Prostate gland (tissue), 2 donors: ENCODE measurements at regions not wholly inside any gene's neighbourhood (a gene's known extent, or its start where the extent isn't known, plus 50 kb on each side); places are given as distances from the start of the nearest gene placed in this dataset.

Source experiments
- DNase-seq: peaks from one replicate; pipeline ENCODE4 v3.0.0-alpha.2; 2019; ENCODE audit warnings: low spot score
- H3K27ac ChIP-seq, 2 donors: fragments of 200-600 bp; sonication (generic); 2 replicates each; pipeline ENCODE4 v1.5.1; 2017 to 2019
- H3K27me3 ChIP-seq: fragments of 200-600 bp; sonication (generic); replicated peaks from 2 replicates; pipeline ENCODE4 v1.5.1; 2019; ENCODE audit not compliant: insufficient read depth
- H3K36me3 ChIP-seq, 2 donors: fragments of 200-600 bp; sonication (generic); 1 replicate in 1 of 2; 2 replicates in 1 of 2; pipeline versions ENCODE4 v1.5.1 to v1.8.1; 2017 to 2019
- H3K4me1 ChIP-seq: fragments of 200-600 bp; sonication (generic); replicated peaks from 2 replicates; pipeline ENCODE4 v1.5.1; 2019
- H3K4me3 ChIP-seq, 2 donors: fragments of 200-600 bp; sonication (generic); 2 replicates each; pipeline ENCODE4 v1.5.1; 2017 to 2019
- H3K9me3 ChIP-seq: fragments of 200-600 bp; sonication (generic); 2 replicates; pipeline ENCODE4 v1.5.1; 2017
- POLR2A ChIP-seq: fragments of 450-650 bp; IDR thresholded peaks from one replicate; pipeline ENCODE4 v1.6.1; 2016; ENCODE audit warnings: antibody characterized with exemption, mild to moderate bottlenecking
- POLR2AphosphoS5 ChIP-seq: sonication (generic); formaldehyde crosslinking; IDR thresholded peaks from one replicate; pipeline ENCODE4 v1.6.1; 2017; ENCODE audit warnings: antibody characterized with exemption
- WGBS: methylation state at CpG from one replicate; pipeline ENCODE4 v1.1.5; 2018; 5-methylcytosine and 5-hydroxymethylcytosine counted together
- intact Hi-C: fragments of 100-400 bp; cut with DNase I; formaldehyde crosslinking; loops from one replicate; pipeline ENCODE4 v1.14.2; 2022
- TF ChIP-seq, protein P1 (sequence below), 4 experiments: fragments of 200-600 bp in 2 of 4; fragments of 450-650 bp in 2 of 4; sonication (generic) in 2 of 4; IDR thresholded peaks; 1 replicate in 3 of 4; 2 replicates in 1 of 4; pipeline ENCODE4 v1.5.1; 2016 to 2019; ENCODE audit warnings: antibody characterized with exemption in 4 of 4, mild to moderate bottlenecking in 2 of 4, moderate library complexity in 2 of 4

DNA sequence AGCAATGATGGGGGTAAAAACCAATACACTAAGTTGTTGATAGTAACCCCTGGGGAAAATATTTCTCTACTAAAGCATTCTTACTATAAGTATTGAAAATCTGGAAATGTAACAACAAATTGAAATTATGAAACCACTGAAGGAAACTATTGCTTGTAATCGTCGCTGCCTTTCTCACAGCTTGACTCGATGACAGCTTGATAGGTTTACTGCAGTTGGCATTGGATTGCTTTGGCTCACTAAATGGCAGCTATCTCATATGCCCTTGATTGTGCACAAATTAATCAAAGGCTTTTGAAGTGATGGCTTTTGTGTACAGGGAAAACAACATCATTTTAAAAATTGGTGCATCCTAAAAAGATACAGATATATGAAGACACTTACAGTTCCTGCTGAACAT is 419.6 kb upstream of the TENM3 start:
- no peaks in the 10 kb centered on the region for H3K27me3 ChIP-seq
- H3K4me3 ChIP-seq: no peak overlapping the region
- H3K4me1 ChIP-seq: no peaks in the 10 kb centered on the region
- intact Hi-C loops: no loop called here
- H3K36me3 ChIP-seq: no peaks in the 10 kb centered on the region
- TF ChIP-seq POLR2AphosphoS5 (no peak), POLR2A (no peak)
- TF ChIP-seq, protein P1, sequence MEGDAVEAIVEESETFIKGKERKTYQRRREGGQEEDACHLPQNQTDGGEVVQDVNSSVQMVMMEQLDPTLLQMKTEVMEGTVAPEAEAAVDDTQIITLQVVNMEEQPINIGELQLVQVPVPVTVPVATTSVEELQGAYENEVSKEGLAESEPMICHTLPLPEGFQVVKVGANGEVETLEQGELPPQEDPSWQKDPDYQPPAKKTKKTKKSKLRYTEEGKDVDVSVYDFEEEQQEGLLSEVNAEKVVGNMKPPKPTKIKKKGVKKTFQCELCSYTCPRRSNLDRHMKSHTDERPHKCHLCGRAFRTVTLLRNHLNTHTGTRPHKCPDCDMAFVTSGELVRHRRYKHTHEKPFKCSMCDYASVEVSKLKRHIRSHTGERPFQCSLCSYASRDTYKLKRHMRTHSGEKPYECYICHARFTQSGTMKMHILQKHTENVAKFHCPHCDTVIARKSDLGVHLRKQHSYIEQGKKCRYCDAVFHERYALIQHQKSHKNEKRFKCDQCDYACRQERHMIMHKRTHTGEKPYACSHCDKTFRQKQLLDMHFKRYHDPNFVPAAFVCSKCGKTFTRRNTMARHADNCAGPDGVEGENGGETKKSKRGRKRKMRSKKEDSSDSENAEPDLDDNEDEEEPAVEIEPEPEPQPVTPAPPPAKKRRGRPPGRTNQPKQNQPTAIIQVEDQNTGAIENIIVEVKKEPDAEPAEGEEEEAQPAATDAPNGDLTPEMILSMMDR (IDR thresholded peaks at IDR 0.05): no peak
- no peak for DNase-seq
- 69% methylated on average over 3 of the region's 3 CpGs for WGBS
- no peak overlapping the region for H3K27ac ChIP-seq
- H3K9me3 ChIP-seq: no peaks in the 10 kb centered on the region

DNA sequence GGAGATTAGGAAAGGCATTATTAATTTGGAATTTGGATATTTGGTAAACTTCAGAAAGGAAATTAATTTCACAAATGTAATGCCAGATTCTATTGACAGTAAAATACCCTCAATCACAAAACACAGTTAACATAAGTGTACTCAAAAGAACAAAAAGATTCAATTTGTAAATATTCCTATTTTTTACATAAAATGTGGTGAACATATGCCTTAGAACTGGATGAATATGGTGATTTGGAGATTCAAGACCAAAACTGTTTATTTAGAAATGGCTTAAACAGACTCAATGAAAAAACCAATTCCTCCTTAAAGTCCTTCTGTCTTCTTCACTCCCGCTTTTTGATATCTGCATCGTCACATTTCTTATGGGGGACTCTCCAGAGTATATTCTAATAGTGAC is 417.6 kb upstream of the TENM3 start:
- no peak for DNase-seq
- intact Hi-C loops: no loop called here
- no peaks in the 10 kb centered on the region for H3K27me3 ChIP-seq

DNA sequence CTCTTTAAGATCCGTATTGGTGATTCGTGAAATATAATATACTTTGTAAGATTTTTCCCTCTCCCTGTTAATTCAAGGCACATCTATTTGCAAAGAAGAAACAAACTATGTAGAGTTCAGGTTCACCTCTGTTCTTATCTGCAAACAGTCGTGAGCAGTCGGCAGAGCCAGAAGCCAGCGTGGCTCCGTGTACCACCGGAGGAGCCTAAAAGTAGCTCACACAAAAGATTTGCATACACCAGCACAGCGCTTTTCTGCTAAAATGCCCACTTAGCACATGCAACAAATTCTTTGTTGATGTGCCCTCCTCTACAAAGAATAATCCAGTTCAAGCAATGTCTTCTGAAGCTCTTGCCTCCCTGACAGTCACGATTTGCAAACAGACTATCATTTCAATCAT is 416.0 kb upstream of the TENM3 start:
- no peaks in the 10 kb centered on the region for H3K9me3 ChIP-seq
- 84% methylated on average over 9 of the region's 9 CpGs for WGBS
- intact Hi-C loops: no loop called here
- H3K4me1 ChIP-seq: no peaks in the 10 kb centered on the region
- H3K36me3 ChIP-seq: no peaks in the 10 kb centered on the region
- H3K27me3 ChIP-seq: no peaks in the 10 kb centered on the region
- TF ChIP-seq POLR2A: no peak
- DNase-seq: no peak
- no peak overlapping the region for H3K27ac ChIP-seq
- H3K4me3 ChIP-seq: no peak overlapping the region

More for the DNA sequence above, 417.6 kb upstream of the TENM3 start:
- TF ChIP-seq, protein P1 (IDR thresholded peaks at IDR 0.05): no peak
- no peak for TF ChIP-seq POLR2AphosphoS5
- TF ChIP-seq POLR2A: no peak
- H3K36me3 ChIP-seq: no peaks in the 10 kb centered on the region
- no peaks in the 10 kb centered on the region for H3K9me3 ChIP-seq
- WGBS: 90% methylated on average over 2 of the region's 2 CpGs
- no peak overlapping the region for H3K4me3 ChIP-seq
- no peak overlapping the region for H3K27ac ChIP-seq
- H3K4me1 ChIP-seq: no peaks in the 10 kb centered on the region

DNA sequence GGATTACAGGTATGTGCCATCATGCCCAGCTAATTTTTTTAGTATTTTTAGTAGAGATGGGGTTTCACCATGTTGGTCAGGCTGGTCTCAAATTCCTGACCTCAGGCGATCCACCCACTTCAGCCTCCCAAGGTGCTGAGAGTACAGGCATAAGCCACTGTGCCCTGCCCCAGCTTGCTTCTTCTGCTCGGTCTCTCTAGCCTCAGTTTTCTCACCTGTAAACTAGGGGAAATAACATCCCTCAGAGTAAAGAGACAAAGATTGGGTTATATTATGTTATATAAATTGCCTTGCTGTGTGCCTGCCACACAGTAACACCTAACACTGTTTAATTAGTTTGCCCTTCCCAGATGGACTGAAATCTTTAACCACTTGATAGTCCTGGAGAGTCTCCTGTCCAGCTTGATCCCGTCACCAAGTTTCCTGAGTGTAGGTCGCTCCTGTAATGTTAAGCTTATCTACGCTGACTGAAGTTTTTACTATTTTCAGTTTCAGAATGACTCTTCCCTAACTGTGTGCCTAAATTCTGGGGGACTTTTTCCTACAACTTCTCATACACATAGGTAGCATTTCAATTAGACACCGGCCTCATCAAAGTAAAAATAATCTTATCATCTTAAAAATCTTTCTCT is 412.7 kb upstream of the TENM3 start:
- H3K9me3 ChIP-seq: no peaks in the 10 kb centered on the region
- intact Hi-C loops: no loop called here
- no peak overlapping the region for H3K27ac ChIP-seq
- H3K27me3 ChIP-seq: no peaks in the 10 kb centered on the region
- 64% methylated on average over 6 of the region's 6 CpGs for WGBS
- DNase-seq: no peak
- no peak overlapping the region for H3K4me3 ChIP-seq
- no peaks in the 10 kb centered on the region for H3K36me3 ChIP-seq
- no peaks in the 10 kb centered on the region for H3K4me1 ChIP-seq
- TF ChIP-seq, protein P1 (IDR thresholded peaks at IDR 0.05): no peak
- TF ChIP-seq POLR2A (no peak), POLR2AphosphoS5 (no peak)

DNA sequence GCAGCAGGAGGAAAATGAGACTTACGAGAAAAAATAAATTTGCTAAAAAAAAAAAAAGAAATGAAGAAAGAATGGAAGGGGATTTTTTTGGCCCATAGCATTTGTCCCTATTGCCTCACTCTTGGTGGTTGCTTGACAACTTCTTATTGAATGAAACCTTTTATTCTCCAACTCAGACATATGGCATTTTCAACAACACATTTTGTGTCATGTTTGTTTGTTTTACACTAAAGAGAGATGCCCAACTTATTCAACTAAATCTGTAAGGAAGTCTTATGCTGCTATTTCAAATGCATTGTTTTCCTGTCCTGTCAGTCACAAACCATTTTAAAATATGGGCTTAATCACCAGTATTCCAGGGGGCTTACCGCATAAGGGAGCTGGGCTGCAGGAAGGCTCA is 409.1 kb upstream of the TENM3 start:
- no peak for DNase-seq
- H3K9me3 ChIP-seq: no peaks in the 10 kb centered on the region
- 92% methylated on average over 2 of the region's 2 CpGs for WGBS
- intact Hi-C loops: no loop called here
- H3K27ac ChIP-seq: no peak overlapping the region
- TF ChIP-seq POLR2AphosphoS5: no peak
- no peak for TF ChIP-seq POLR2A
- TF ChIP-seq, protein P1 (IDR thresholded peaks at IDR 0.05): no peak
- H3K4me3 ChIP-seq: no peak overlapping the region
- no peaks in the 10 kb centered on the region for H3K36me3 ChIP-seq
- H3K27me3 ChIP-seq: no peaks in the 10 kb centered on the region
- no peaks in the 10 kb centered on the region for H3K4me1 ChIP-seq
